Caki2 (cell line): ENCODE measurements at regions not wholly inside any gene's neighbourhood (a gene's known extent, or its start where the extent isn't known, plus 50 kb on each side); places are given as distances from the start of the nearest gene placed in this dataset.
"Not testable (repeated sequence)": the region's sequence is repeated elsewhere in the genome, so short reads cannot be mapped to it uniquely, and the experiment has no call there.

Source experiments
- DNase-seq: peaks from one replicate; pipeline ENCODE4 v3.0.0-alpha.2; 2015; ENCODE audit warnings: low read depth
- in situ Hi-C: cut with HindIII; loops from 2 replicates; pipeline ENCODE4 v1.10.0; 2016; ENCODE audit warnings: low sequenced_read_pairs, low pct_unique_long_range_greater_than_20kb, mixed read lengths

DNA sequence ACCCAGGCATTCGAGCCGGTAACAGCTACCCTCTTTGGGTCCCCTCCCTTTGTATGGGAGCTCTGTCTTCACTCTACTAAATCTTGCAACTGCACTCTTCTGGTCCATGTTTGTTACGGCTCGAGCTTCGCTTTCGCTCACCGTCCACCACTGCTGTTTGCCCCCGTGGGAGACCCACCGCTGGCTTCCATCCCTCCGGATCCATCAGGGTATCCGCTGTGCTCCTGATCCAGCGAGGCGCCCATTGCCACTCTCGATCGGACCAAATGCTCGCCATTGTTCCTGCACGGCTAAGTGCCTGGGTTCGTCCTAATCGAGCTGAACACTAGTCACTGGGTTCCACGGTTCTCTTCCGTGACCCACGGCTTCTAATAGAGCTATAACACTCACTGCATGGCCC is 416.3 kb downstream of the TMEM121 start:
- DNase-seq, in situ Hi-C loops: not testable (repeated sequence)

DNA sequence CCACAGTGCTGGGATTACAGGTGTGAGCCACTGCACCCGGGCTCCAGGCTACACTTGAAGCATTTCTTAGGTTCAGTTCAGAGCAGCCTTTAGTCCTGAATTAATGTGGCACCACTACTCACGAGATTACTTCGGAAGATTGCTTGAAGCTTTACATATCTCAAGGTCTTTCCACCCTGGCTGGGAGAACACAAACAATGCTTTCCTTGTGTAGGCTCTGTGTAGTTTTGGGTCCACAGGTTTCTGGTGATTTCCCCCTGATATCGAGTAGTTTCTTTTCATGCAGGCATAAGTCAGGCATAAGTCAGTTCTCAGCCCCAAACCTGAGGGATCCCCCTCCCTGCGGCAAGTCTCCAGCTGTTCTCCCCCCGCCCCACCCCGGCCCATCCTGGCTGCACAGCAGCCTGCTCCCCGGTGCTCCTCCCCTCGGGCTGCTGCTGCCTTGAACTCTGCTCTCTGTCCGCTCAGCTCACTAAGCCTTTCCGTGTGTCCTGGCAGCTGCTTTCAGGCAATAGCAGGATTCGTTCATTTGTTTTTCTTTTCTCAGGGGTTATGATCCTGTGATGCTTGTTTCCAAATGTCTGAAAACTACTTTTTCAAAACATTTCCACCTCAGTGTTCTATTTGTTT is 417.7 kb downstream of the TMEM121 start:
- in situ Hi-C loops, result no loop called here

DNA sequence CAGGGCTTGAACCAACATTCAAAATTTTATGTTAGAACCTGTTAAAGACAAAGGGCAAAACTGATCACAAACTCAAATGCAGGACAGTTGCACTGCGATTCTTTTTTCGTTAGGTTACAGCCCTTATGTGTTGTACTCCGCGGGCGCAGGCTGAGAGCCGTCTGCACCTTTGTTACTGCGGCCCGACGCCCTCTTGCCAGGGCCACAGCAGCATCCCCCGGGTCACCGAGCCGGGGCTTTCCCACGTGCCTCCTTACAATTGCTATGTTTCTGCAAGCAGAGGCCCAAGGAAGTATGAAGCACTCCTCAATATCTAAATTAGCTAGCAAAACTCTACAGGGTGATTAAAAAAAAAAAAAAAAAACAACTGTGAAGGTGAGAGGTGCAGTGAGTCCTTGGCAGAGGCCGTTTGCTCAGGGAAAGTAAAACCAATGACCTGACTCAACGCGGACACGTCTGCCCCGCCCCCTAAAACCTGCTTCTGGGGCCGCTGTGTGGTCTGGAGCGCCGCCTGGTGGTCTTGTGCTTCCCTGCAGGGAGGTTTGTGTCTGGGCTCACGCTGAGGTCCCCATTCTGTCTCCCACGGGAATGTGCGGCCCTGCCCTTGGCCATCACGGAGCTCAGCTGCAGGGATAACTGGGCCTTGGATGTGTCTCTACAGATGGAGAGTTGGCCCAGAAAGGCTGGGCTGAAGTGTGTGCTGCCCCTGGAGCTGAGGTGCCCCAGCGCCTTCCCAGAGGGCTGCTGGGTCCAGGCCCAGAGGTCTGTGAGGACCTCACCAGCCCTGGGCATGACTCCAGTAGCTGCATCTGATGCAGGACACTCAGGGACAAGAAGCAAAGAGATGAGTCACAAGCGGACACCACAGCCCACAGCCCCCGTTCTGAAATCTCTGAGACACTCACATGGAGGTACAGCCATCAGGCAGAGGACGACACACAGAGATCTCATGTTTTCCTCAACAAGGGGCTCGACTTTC is 418.5 kb downstream of the TMEM121 start:
- peak; percentile 40 for DNase-seq
- in situ Hi-C loops, result no loop called here

More for the DNA sequence above, 417.7 kb downstream of the TMEM121 start:
- DNase-seq, result no peak

DNA sequence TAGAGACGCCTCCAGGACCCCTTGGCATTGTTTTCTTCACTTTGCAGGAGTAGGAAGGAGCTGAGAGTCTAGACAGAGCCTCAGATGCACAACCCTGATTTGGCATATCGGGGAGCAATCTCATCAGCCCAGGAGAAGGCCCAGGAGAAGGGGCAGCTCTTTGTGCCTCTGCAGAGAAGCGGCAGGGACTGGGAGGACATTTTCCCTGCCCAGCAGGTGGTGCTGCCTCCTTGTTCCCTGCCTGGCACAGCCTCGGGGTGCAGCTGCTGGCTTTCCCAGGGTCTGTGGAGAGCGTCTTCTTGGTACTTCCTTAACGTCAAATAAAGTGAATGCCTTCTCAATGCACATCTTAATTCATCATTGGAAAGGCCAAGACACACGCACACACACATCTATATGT is 419.5 kb downstream of the TMEM121 start:
- in situ Hi-C loops, result no loop called here
- no peak for DNase-seq

DNA sequence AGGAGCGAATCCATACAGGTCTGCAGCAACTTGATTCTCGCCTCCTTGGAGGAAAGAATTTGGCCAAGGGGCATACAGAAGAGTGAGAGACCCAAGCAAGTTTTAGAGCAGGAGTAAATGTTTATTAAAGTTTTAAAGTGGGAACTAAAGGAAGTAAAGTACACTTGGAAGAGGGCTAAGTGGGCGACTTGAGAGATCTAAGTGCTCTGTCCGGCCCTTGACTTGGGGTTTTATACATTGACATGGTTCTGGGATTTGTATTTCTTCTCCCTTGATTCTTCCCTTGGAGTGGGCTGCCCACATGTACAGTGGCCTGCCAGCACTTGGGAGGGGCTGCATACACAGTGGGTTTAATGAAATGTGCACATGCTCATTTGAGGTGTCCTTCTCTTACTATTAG is 421.2 kb downstream of the TMEM121 start:
- no peak for DNase-seq
- in situ Hi-C loops, result no loop called here

DNA sequence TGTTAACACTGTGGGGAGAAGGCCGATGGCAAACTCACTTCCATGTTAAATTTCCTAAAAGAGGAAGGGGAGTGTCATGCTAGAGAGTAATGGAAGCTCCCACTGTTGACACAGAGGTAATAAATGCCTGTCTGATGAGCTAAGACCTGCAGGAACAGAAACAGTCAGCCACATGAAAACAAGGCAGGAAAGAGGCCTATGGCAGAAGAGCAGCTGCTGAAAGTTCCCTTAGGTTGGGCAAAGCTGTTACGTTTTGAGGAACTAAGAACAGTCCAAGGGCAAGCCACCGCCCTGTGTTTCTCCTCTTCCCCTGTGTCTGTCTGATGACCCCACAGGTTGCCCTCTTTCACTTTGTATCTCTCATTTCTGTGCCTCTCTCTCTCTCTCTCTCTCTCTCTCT is 422.6 kb downstream of the TMEM121 start:
- in situ Hi-C loops, DNase-seq: not testable (repeated sequence)

DNA sequence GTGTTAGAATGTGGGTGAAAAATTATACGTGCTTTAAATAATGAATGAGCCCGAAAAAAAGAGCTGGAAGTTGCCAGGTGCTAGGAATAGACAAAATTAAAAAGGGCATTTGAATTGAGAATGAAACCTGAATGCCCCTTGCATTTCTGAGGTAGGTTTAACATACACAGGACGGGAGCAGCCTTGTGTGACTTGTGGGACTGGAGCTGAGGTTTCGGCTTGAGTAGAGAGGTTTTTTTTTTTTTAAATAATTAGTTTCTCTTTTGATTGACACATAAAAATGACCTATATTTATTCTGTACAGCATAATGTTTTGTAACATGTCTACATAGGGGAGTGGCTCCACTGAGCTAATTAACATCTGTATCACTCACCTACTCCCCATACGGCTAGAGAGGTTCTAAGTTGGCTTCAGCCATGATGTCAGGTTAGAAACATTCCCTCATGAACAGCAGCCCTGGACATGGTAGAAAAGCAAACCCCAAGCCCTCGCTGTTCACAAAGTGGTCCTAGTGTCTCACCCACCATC is 424.0 kb downstream of the TMEM121 start:
- in situ Hi-C loops, DNase-seq: not testable (repeated sequence)

DNA sequence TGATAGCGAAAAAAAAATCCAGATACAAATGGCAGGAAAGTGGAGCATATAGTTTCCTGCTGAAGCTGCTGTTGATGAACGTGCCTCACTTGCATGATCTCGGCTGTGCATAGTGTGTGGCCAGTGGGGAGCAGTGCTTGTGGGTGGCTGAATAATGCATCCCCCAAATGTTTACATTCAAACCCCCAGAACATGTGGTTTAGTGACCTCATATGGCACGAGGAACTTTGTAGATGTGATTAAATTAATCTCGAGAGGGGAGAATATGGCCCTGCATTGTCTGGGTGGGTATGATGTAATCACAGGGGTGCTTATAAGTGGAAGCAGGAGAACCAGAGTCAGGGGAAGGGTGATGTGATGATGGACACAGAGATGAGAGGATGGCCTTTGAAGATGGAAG is 425.0 kb downstream of the TMEM121 start:
- DNase-seq, result no peak
- in situ Hi-C loops, result no loop called here

DNA sequence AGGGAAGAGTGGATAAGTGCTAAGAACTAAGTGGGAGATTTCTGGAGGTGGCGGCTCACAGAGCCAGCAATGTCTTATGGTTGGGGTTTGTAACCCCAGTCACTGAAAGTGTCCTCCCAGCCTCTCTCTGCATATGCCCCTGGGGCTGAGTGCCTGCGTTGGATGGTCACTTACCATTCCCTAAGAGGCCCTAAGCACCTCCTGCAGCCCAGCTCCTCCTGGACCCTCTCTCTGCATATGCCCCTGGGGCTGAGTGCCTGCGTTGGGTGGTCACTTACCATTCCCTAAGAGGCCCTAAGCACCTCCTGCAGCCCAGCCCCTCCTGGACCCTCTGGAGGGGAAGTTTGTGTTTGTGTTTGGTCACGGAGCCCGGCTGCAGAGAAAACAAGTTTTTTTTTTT is 425.8 kb downstream of the TMEM121 start:
- DNase-seq, result no peak
- in situ Hi-C loops, result no loop called here

DNA sequence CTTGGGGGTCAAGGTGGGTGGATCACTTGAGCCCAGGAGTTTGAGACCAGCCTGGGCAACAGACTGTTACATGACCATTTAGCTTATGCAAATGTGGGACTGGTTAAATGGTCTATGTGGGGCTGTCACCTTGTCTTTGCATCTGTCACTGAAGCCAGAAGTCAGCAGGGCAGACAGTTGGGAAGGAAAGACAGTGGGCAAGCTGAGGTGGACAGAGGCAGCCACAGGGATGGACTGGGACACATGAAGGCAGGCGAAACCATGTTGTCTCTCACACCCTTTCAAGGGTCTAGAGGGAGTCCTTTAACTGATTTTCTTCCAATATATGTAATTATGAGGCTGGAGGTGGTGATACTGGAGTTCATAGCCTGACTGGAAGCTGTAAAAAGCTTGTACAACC is 426.4 kb downstream of the TMEM121 start:
- in situ Hi-C loops, result no loop called here
- no peak for DNase-seq

DNA sequence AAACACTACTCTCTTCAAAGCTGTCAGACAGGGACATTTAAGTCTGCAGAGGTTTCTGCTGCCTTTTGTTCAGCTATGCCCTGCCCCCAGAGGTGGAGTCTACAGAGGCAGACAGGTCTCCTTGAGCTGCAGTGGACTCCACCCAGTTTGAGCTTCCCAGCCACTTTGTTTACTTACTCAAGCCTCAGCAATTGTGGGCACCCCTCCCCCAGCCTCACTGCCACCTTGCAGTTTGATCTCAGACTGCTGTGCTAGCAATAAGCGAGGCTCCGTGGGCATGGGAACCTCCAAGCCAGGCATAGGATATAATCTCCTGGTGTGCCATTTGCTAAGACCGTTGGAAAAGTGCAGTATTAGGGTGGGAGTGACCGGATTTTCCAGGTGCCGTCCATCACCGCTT is 435.2 kb downstream of the TMEM121 start:
- DNase-seq, in situ Hi-C loops: not testable (repeated sequence)

DNA sequence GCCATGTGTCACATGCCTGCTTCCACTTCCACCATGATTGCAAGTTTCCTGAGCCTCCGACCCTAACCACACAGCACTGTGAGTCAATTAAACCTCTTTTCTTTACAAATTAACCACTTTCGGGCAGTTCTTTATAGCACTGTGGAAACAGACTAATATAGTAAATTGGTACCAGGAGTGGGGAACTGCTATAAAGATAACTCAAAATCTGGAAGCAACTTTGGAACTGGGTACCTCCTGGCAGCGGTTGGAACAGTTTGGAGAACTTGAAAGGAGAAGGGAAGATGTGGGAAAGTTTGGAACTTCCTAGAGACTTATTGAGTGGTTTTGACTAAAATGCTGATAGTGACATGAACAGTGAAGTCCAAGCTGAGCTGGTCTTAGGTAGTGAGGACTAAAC is 436.1 kb downstream of the TMEM121 start:
- DNase-seq, result no peak
- in situ Hi-C loops, result no loop called here

DNA sequence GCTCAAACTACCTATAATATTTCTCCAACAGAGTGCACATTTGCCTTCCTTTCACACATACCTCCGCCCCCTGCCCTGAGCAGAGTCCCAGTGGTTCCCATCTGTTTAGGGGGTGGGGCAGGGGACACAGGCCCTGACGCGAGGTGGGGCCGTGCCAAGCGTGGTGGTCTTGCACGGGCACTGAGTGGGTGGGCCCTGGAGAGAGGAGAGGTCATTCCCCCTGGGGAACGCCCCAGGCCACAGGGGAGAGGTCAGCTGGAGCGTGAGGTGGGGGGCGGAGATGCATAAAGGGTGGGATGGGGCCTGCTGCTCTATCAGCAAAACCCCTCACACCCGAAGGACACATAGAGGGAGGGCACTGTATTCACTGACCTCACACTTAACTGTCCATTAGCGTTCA is 441.9 kb downstream of the TMEM121 start:
- in situ Hi-C loops, result no loop called here
- no peak for DNase-seq

DNA sequence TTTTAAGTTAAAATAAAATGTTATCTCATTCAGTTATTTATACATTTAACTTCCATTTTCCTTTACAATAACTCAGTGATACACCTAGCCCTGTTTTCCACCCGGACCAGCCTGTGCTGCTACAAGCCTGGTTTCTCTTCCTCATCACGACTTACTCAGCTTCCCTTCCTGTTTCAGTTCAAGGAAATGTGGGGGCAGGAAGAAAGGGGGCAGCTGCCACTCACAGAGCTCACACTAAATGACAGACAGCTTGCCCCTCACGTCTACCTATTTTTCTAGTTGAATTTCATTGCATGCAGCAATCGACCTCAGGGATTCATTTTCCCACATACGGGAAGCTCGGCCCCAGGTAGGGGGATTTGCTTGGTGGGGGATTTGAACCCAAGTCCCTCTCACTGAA is 442.6 kb downstream of the TMEM121 start:
- in situ Hi-C loops, result not testable (repeated sequence)

DNA sequence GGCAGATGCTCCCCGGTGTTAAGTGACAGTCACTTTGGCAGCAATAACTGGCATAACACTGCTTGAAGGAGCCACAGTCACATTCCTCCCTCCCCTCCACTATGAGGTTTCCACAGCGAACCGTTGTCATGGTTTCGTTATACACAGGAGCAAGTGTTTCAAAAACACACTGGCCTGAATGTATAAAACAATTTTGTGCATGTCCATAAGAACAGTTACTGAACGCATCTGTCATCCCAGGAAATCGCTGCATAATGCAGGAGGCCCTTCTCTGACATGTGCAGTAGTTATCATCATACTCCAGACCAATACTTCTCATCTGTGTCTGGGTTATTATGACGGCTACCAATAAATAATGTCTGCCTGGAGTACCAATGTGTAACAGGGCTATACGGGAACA is 444.4 kb downstream of the TMEM121 start:
- DNase-seq, in situ Hi-C loops: not testable (repeated sequence)

More for the DNA sequence above, 442.6 kb downstream of the TMEM121 start:
- DNase-seq, result not testable (repeated sequence)

DNA sequence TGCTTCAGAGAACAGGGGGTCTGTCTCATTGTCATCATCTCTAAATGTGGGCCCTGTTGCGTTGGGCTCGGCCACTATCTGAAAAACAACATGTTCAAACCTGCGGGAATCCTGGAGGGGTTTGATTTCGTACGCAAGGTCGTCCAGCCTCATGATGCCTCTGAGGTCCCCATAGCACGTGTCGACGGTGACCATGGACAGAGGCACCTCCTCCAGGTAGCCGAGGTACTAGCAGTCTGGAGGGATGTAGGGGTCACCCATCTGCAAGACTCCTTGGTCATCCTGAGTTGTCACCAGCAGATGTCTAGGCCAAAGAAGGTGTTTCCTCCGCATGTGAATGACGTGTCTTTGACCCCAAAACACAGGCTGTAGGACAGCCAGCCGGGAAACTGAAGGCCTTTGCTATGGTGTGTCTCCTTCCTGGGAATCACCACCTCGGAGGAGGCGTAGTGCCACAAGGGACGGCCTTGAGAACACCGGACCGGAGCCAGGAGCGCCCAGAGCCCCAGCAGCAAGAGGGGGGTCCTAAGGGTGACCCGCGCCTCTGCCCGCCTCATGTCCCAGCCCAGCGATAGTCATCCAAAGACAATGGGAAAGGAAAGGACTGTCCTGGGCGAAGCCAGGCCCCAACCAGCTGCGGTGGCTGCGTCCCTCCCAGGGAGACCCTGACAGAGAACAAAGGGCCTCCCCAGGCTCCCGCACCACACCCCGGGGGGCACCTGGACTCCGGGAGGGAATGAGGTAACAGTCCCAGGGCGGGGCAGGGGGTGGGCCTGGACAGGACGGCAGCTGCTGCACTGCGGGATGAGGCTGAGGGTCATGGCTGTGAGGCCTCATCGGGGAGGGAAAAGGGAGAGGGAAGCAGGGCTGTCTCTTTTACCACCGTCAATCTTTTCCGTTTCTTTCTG is 445.5 kb downstream of the TMEM121 start:
- DNase-seq, result no peak
- in situ Hi-C loops, result no loop called here

DNA sequence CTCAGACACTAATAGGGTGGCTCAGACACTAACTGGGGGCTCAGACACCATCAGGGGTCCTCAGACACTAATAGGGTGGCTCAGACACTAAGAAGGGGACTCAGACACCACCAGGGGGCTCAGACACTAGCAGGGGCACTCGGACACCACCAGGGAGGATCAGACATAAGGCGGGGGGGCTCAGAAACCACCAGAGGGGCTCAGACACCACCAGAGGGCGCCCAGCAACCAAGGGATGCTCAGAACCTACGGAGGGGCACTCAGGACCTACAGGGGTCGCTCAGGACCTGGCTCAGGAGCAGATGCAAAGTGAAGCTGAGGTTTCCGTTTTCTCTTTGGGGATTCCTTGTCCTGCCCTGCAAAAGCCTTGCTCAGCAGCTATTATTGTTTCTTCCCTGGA is 448.5 kb downstream of the TMEM121 start:
- peak; percentile 10 for DNase-seq
- in situ Hi-C loops, result no loop called here

DNA sequence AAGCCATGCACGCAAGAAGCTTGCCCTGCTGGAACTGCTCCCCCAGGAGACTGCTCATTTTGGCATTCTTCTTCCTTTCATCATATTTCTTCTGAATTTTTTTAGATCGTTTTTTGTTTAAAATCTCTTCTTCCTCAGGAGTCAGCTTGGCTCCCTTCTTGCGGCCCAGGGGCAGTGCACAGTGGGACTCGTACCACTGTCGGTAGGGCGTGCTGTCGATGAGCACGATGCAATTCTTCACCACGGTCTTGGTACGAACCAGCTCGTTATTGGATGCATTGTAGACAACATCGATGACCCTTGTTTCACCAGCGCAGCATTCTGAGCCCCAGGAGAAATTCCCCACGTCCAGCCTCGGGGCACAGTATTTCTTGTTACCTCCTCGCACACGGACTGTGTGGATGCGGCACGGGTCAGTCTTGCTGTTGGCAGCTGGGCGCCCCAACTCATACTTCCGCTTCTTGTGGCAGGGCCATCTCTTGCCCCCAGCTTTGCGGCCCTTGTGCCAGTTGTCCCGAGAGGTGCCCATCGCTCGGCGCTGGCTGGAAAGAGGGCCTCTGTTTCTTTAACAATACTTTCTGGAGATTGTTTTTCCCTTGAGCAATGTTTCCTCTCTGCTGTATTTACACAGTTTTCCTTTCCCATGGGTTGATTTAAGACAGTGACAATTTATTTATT is 452.4 kb downstream of the TMEM121 start:
- DNase-seq, result no peak
- in situ Hi-C loops, result no loop called here
